ENCODE measurements at regions not wholly inside any gene's neighbourhood (a gene's known extent, or its start where the extent isn't known, plus 50 kb on each side); places are given as distances from the start of the nearest gene placed in this dataset.

DNA sequence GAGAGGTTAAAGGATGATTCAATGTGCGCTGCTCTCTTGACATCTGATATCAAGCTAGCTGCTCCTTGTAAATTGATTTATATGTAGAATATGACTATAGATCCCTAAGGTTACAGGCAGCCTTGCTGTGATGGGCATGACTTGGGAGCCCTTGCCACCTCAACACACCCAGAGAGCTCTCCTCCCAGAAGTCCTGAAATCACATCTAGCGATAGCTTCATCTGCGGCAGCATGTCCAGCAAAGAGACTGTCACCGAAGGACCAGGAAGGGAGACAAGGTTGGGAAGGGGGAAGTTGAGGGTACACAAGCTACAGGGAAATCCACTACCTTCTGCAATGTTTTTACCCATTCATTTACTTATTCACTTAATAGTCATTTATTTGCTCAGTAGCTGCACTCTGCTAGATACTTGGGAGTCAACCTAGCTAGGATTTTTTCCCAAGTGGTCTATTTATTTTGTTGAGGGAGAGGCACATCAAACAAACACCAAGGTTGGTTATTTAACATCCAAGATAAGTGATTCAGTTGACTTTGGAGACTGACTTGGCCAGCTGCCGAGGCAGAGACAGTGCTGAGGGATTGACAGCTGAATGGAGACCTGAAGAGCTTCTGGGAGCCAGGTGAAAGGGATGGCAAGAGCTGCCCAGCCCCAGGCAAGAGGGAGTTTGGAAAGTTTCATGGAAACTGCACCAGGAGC, 205.8 kb upstream of the IL12A start:
- Histone ChIP-seq H3K4me3 (no peak overlapping the region), H3K9me1 (ENCODE audit: control insufficient read depth, insufficient read depth, low read length) (no peaks in the 10 kb centered on the region), H3K27ac (ENCODE audit: extremely low read depth, low read depth, low read length) (no peak overlapping the region), H3K36me3 (ENCODE audit: control insufficient read depth, insufficient read depth, low read length) (no peaks in the 10 kb centered on the region), H3K9me3 (replicated peaks; ENCODE audit: control insufficient read depth, insufficient read depth, low read depth, low read length) (no peaks in the 10 kb centered on the region), H3K79me2 (ENCODE audit: control insufficient read depth, insufficient read depth, low read length) (no peaks in the 10 kb centered on the region), H2AFZ (ENCODE audit: low read depth, low read length) (no peak overlapping the region), H3K4me2 (ENCODE audit: insufficient read depth, low read length) (no peak overlapping the region), H3K4me1 (replicated peaks in 1 of 2; ENCODE audit: control insufficient read depth in 2 of 2, insufficient read depth in 2 of 2, low read length in 2 of 2) (no peaks in the 10 kb centered on the region), H3K27me3 (ENCODE audit: control insufficient read depth in 2 of 2, insufficient read depth in 2 of 2, low read length in 2 of 2) (no peaks in the 10 kb centered on the region), H3K9ac (ENCODE audit: insufficient read depth in 1 of 2, low read depth in 2 of 2, low read length in 2 of 2) (no peak overlapping the region), H4K20me1 (replicated peaks; ENCODE audit: control insufficient read depth, insufficient read depth, low read length) (no peaks in the 10 kb centered on the region)
- in situ Hi-C loops (cut with MboI) (no loop called here), intact Hi-C loops (cut with micrococcal nuclease) (no loop called here)
- ATAC-seq (no peak), DNase-seq (ENCODE audit: extremely low read depth in 1 of 4, low spot score in 3 of 4) (no peak), FAIRE-seq (no peak)
- ChIA-PET POLR2A (no interaction called here), CTCF (ENCODE audit: low intra/inter-chr PET ratio) (no interaction called here)
- WGBS (ENCODE audit: insufficient coverage, low coverage, missing lambda C conversion rate) = 2% methylated on average over 5 of the region's 5 CpGs
- no peak for TF ChIP-seq CTBP1 (IDR thresholded peaks at IDR 0.05; ENCODE audit: borderline replicate concordance)
- TF ChIP-seq ZNF696 (CRISPR knock-in tag; conservative IDR thresholded peaks at IDR 0.05) = no peak
- no peak for TF ChIP-seq PPARD (CRISPR knock-in tag; IDR thresholded peaks at IDR 0.05)
- TF ChIP-seq ZNF140 (CRISPR knock-in tag; IDR thresholded peaks at IDR 0.05) = no peak
- no peak for TF ChIP-seq CBFA2T3 (IDR thresholded peaks at IDR 0.05)
- TF ChIP-seq SIN3A (IDR thresholded peaks at IDR 0.05; ENCODE audit: borderline replicate concordance in 2 of 2, control insufficient read depth in 1 of 2, low read depth in 2 of 2, low read length in 2 of 2) = no peak
- TF ChIP-seq, protein P1, sequence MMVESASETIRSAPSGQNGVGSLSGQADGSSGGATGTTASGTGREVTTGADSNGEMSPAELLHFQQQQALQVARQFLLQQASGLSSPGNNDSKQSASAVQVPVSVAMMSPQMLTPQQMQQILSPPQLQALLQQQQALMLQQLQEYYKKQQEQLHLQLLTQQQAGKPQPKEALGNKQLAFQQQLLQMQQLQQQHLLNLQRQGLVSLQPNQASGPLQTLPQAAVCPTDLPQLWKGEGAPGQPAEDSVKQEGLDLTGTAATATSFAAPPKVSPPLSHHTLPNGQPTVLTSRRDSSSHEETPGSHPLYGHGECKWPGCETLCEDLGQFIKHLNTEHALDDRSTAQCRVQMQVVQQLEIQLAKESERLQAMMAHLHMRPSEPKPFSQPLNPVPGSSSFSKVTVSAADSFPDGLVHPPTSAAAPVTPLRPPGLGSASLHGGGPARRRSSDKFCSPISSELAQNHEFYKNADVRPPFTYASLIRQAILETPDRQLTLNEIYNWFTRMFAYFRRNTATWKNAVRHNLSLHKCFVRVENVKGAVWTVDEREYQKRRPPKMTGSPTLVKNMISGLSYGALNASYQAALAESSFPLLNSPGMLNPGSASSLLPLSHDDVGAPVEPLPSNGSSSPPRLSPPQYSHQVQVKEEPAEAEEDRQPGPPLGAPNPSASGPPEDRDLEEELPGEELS (CRISPR knock-in tag; IDR thresholded peaks at IDR 0.05; ENCODE audit: borderline replicate concordance) = no peak
- TF ChIP-seq, protein P2, sequence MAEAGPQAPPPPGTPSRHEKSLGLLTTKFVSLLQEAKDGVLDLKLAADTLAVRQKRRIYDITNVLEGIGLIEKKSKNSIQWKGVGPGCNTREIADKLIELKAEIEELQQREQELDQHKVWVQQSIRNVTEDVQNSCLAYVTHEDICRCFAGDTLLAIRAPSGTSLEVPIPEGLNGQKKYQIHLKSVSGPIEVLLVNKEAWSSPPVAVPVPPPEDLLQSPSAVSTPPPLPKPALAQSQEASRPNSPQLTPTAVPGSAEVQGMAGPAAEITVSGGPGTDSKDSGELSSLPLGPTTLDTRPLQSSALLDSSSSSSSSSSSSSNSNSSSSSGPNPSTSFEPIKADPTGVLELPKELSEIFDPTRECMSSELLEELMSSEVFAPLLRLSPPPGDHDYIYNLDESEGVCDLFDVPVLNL (CRISPR knock-in tag; IDR thresholded peaks at IDR 0.05; ENCODE audit: low read depth) = no peak
- TF ChIP-seq RCOR1 (IDR thresholded peaks at IDR 0.05; ENCODE audit: borderline replicate concordance in 1 of 2, low read depth in 2 of 2, low read length in 2 of 2) = no peak
- no peak for TF ChIP-seq CHCHD3 (CRISPR knock-in tag; IDR thresholded peaks at IDR 0.05)
- no peak for TF ChIP-seq BRD9 (IDR thresholded peaks at IDR 0.05; ENCODE audit: low read depth, partially characterized antibody)
- no peak for TF ChIP-seq CBFB (CRISPR knock-in tag; IDR thresholded peaks at IDR 0.05)
- no TSS peak for BruUV-seq (replicated peaks)
